ENCODE measurements at regions not wholly inside any gene's neighbourhood (a gene's known extent, or its start where the extent isn't known, plus 50 kb on each side); places are given as distances from the start of the nearest gene placed in this dataset.
"Not testable (repeated sequence)": the region's sequence is repeated elsewhere in the genome, so short reads cannot be mapped to it uniquely, and the experiment has no call there.

DNA sequence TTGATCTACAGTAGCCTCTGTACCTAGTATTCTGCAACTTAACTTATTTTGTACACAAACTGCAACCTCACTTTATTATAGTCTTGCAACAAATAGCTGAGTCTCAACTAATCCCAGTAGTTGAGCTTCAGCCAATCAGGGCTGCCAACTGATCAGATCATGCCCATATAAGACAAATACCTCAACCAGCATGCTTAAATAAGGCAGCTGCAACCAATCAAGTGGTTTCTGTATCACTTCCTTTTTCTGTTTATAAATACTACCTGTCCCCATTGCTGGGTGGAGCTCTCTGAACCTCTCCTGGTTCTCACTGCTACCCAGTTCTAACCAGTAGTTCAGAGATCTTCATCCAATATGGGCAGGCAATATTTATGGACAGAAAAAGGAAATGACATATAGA, 248.5 kb upstream of the FBXO33 start:
- DNase-seq (ENCODE audit: low read depth, low spot score) = no peak
- no peak overlapping the region for H3K27ac ChIP-seq

DNA sequence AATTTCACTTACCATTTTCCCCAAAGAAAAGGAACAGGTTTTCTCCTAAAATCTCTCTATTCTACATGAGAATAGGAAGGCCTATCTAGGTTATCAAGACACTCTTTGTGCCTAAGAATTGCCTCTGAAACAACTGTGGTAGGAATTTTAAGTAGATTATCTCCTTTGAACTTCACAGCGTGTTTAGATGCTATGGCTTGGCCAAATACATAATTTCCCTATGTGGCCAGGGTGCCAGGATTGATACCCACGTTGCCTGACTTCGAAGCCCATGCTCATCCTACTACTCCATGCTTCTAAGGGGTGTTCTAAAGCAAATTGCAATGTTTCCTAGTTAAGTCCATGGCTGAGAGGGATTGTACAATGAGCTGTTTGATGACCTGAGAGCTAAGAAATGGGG, 241.5 kb upstream of the FBXO33 start:
- H3K27ac ChIP-seq = no peak overlapping the region
- no peak for DNase-seq (ENCODE audit: low read depth, low spot score)

DNA sequence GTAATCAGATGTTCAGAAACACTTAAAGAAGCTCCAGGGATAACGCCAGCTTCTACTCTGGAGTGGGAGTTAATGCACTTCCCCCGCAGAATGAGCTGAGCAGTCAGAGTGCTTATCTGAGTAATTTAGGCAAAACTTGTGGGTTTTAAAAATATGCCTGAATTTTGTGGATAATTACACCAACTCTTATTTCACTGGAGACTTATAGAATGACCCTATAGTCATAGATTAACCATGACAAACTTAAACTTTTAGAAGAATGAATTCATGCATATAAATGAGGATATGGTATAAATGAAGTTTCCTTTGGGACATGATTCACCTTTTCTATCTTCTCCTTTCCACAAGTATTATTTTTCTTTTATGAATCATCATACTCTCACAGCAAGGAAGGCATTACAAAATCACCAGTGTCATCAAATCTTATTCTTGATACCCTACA, 241.1 kb upstream of the FBXO33 start:
- DNase-seq (ENCODE audit: low read depth, low spot score) = no peak
- H3K27ac ChIP-seq = no peak overlapping the region

DNA sequence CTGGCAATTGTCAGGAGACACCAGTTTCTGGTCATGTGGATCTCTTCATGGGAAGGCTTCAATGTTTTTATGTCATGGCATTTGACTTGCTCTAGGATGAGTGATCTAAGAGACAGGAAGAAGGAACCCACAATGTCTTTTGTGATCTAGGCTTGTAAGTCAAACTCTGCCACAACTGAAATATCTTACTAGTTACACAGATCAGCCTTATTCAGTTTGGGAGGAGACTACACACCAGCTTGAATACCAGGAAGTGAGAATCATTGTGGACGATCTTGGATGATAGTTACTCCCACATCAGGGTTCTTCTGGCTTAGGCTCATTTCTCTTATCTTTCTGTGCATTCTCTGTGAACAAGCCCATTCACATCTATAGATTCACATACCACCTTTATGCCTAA, 236.2 kb upstream of the FBXO33 start:
- peak; percentile 20 for DNase-seq (ENCODE audit: low read depth, low spot score)
- no peak overlapping the region for H3K27ac ChIP-seq

DNA sequence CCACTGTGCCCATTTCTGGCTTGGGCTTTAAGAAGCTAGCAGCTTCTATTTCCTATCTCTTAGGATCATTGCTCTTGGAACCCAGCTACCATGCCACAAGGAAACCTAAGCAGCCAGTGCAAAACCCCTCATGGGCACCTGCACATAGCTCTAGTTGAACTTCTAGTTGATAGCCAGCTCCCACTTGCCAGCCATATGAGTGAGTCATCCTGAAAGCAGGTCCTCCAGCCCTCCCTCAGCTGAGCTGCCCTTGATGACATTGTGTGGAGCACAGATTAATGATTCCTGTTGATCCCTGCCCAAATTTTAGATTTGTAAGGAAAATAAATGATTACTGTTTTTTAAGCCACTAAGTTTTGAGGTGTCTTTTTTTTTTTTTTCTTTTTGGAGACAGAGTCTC, 234.2 kb upstream of the FBXO33 start:
- DNase-seq (ENCODE audit: low read depth, low spot score) = no peak
- no peak overlapping the region for H3K27ac ChIP-seq

DNA sequence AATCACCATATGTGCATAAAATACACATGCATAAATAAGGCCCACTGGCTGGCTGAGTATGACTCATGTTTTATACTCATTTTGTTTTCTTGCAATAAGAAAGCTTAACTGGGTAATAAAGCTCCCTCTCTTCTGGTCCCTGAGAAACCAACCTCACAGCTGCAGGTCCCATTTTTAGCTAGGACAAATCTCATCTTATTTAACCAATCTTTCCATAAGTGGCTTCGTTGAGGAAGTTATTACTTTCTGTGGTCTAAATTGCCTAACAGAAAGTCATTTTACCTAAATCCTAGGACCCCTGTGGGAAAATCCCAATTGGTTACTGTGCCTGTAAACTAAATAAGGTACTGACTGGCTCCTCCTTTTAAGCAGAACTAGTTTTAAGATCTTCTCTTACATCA, 232.8 kb upstream of the FBXO33 start:
- H3K27ac ChIP-seq = no peak overlapping the region
- DNase-seq (ENCODE audit: low read depth, low spot score) = no peak

DNA sequence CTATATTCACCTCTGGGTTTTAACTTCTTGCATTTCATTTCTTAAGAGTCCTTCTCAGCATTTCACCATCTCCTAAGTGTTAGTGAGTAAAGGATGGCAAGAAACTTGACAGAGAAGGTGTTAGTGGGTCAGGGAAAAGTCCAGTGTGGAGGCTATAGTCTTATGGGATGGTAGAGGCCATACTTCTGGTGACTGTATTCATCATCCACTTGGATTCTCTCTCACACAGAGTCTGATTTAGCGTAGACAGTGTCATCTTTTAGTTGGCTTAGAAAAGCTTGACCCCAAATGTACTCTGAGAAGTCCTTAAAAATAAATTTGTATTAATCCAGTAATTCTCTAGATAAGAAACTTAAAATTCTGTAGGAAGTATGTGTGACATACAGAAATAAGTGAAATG, 232.4 kb upstream of the FBXO33 start:
- no peak overlapping the region for H3K27ac ChIP-seq
- DNase-seq (ENCODE audit: low read depth, low spot score) = no peak

DNA sequence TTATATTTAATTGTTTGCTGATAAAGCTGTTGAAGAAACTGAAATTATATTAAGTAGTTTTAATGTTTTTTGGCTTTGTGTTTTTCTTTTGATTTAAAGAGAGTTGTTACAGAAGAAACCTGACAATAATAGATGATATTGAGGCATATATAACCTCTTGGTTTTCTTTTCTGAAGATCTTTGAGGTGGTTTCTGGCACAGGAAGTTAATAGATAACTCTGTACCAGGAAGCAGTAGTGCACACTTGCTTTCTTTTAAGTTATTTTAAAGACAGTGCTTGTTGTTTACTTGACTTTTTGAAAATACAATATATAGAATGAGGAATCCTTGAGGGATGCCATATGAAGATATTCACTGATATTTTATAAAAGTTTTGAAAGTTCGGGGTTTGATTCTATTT, 209.0 kb upstream of the FBXO33 start:
- no peak for DNase-seq (ENCODE audit: low read depth, low spot score)

DNA sequence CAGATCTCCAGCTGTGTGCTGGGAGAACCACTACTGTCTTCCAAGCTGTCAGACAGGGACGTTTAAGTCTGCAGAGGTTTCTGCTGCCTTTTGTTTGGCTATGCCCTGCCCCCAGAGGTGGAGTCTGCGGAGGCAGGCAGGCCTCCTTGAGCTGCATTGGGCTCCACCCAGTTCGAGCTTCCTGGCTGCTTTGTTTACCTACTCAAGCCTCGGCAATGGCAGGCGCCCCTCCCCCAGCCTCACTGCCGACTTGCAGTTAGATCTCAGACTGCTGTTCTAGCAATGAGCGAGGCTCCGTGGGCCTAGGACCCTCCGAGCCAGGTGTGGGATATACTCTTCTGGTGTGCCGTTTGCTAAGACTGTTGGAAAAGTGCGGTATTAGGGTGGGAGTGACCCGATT, 206.8 kb upstream of the FBXO33 start:
- H3K27ac ChIP-seq; DNase-seq (ENCODE audit: low read depth, low spot score): not testable (repeated sequence)

More for the DNA sequence above, 209.0 kb upstream of the FBXO33 start:
- H3K27ac ChIP-seq = no peak overlapping the region

DNA sequence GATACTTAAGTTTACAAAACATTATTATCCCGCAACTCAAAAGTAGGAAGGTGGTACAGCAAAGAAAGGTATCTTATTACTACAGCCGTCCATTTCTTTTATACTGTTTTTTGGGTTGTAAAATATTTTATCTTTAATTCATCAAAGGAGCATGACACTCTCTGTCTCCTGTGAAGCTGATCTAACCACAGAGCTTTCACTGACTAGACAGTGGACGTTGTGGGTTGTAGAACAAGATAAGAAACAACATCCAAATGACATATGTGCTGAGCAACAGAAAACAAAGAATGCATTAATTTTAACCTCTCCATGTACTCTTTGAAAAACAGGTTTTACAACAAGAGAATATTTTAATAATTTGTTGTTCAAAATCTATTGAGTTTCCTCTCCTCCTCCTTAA, 195.9 kb upstream of the FBXO33 start:
- no peak overlapping the region for H3K27ac ChIP-seq
- no peak for DNase-seq (ENCODE audit: low read depth, low spot score)

DNA sequence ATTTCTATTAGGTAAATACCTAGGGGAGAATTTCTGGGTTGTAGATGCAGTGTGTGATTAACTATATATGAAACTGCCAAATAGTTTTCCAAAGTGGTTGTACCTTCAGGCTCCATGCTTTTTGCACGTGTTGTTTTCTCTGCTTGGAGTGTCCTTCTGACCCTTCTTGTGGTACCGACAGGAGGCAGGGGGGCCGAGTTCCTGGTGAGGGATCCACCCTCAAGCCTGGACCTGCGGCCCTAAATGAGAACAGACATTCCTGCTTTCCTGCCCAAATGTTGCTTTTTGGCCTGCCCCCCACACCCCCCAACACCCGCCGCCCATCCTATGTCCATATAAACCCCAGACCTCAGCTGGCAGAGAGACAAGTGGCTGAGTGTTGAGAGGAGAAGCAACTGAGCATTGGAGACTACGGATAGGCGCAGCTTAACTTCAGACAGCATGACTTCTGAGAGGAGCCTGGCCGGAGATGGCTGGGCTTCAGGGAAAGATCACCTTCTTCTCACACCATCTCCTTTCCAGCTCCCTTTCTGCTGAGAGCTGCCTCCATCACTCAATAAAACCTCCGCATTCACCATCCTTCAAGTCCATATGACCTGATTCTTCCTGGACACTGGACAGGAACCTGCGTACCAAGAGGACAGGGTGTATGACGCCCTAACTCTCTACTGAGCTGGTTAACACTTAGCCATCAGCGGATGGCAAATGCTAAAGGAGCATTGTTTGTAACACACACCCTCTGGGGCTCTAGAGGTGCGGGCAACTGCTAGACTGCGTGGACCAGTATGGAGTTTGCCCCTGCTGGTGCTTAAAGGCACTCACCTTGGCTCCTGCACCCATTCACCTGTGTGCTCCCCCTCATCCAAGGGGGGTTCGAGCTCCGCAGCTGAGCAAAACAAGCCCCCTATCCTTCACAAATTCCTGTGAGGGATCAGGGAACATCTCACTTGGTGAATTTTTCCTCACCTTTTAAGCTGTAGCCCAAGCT, 194.7 kb upstream of the FBXO33 start:
- DNase-seq (ENCODE audit: low read depth, low spot score) = no peak
- no peak overlapping the region for H3K27ac ChIP-seq

DNA sequence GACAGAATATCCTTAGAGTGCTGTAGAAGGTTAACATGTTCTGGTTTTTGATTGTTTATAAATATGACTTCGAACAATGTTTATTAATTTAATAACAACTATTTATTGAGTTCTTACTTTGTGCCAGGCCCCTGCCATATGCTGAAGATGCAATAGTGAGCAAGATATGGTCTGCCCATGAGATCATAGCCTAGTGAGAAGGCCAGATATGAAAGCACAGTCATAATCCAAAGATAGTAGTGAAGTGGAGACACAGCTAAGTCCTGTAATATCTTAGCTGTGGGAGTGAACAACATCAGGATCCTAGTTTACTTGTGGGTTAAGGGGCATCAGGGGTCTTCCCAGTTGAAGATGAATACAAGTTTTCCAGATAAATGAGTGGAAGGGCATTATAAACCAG, 189.4 kb upstream of the FBXO33 start:
- H3K27ac ChIP-seq = no peak overlapping the region
- DNase-seq (ENCODE audit: low read depth, low spot score) = no peak

DNA sequence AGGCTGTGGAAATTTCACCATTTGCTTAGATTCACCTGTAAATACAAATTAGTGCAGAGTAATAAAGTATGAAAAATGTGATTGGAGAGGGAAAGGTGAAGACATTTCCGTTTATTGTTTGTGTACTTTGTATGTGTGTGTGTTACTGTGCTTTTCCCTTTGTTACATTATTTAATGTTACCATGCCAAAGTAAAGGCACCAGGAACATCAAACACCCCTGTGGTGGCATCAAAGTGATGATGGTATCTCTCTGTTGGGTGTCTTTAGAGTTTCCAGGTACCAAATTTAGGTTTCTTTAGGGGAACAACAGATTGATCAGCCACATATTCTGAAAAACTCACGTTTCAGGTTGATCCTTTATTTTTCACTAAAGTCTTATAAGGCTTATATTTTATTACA, 189.0 kb upstream of the FBXO33 start:
- no peak overlapping the region for H3K27ac ChIP-seq
- no peak for DNase-seq (ENCODE audit: low read depth, low spot score)

DNA sequence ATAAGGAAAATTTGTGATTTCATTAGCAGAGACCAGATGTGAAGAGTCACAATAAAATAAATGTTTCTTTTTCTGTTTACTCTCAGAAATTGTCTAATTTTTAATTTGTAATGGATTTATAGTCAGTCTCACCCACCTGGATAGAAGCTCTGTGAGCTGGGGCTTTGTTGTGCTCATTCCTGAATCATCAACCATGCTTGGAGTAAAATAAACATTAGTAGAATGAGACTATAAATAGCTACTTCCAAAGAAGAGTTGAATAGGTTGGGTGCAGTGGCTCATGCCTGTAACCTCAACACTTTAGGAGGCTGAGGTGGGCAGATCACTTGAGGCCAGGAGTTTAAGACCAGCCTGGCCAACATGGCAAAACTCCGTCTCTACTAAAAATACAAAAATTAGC, 185.3 kb upstream of the FBXO33 start:
- DNase-seq (ENCODE audit: low read depth, low spot score) = no peak
- H3K27ac ChIP-seq = no peak overlapping the region

DNA sequence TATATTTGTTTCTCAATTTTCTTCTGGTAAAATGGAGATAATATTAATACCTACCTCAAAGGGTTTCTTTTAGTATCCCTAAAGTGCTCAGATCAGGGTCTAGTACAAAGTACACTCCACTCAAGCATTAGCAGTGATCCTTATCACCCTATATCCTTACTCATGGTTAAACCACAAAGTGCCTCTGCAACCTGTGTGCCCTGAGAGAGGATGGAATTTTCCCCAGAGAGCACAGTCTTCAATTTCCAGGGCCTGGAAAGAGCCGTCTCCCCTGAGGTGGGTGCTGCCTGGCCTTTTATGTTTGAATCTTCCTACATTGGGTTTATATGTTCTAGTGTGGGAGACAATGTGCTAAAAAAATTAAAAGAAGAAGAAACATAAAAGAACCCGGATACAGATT, 183.1 kb upstream of the FBXO33 start:
- no peak overlapping the region for H3K27ac ChIP-seq
- no peak for DNase-seq (ENCODE audit: low read depth, low spot score)

DNA sequence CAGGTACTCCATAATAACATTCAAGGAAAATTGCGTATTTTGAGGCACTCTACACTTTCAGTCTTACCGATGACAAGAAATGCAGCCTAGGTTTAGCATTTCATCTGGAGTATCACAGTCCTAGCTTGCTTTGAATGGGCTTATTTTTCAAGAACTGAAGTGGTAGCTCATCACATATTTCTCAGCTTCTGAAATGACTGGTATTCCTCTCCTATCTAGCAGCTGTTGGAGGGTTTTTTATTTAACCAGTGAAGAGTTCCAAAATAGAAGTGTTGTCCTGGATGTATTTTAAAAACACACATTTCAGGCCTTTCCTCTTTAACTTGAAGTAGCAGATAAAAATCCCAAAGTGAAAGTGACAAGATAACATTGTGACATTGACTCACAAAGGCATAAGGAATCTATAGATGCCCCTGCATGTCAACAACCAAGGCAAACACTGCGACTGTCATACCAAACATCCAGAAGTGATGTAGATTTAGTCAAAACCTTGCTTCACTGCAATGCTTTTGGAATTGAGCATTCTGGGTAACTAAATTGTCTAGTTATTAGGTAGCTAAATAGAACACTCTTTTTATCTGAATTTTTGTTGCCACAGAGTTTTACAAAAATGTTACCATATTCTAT, 182.2 kb upstream of the FBXO33 start:
- no peak overlapping the region for H3K27ac ChIP-seq
- DNase-seq (ENCODE audit: low read depth, low spot score) = no peak

DNA sequence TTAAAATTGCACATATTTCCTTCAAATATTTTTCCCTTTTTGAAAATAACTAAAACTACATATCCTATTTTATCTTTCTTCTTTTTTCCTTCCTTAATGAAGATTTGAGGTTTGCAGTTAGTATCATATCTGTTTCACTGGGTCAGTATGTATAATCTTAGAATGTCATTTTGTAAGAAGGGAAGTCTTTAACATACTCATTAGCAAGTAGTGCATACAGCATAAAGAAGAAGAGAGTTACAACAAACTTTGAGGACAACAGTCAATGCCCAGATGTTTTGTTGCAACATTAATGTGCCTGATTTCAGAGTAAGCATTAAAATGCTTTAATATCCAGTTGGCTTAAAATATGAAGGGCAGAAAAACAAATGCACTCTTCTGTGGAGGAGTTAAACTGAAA, 176.9 kb upstream of the FBXO33 start:
- no peak for DNase-seq (ENCODE audit: low read depth, low spot score)
- H3K27ac ChIP-seq = no peak overlapping the region

DNA sequence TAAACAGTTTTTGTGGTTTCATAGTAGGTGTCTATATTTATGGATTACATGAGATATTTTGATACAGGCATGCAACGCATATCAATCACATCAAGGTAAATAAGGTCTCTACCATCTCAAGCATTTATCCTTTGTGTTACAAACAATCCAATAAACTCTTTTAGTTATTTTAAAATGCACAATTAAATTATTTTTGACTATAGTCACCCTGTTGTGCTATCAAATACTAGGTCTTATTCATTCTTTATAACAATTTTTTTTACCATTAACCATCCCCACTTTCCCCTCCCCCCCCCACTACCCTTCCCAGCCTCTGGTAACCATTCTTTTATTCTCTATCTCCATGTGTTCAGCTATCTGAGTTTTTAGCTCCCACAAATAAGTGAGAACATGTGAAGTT, 175.7 kb upstream of the FBXO33 start:
- no peak for DNase-seq (ENCODE audit: low read depth, low spot score)
- H3K27ac ChIP-seq = no peak overlapping the region

DNA sequence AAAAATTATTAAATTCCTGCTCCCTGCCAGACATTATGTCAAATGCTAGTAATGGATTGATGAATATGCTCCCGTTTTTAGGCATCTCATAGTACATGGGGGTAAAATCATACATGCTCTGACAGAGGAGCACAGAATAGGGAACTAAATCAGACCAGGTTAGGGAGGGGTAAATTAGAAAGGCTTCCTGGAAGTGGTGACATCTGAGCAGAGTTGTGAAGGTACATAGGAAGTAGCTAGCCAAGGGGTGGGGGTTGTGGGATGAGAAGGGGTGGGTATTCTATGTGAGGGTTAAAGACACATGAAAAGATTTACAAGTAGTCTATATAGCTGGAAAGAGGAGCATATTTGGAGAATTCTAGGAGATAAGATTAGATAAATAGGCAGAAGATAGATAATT, 171.7 kb upstream of the FBXO33 start:
- DNase-seq (ENCODE audit: low read depth, low spot score) = no peak
- H3K27ac ChIP-seq = no peak overlapping the region

DNA sequence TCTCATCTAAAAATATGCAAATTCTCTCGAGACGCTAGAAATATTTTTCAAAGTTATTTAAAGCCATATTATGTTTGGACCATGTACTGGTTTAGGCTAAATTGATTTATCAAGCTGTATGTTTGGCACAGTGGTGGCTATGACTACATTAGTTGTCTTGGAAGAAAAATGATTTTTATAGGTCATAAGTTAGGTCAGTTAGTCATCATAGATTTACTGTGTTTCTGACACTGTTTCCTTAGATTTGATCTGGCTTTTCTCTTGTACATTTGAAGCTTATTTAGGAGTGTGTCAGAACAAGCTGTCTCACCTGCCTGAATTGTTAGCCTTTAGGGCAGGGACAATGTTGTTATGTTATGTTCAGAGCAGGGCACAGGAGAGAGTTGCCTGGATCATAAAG, 161.1 kb upstream of the FBXO33 start:
- H3K27ac ChIP-seq = no peak overlapping the region
- DNase-seq (ENCODE audit: low read depth, low spot score) = no peak

DNA sequence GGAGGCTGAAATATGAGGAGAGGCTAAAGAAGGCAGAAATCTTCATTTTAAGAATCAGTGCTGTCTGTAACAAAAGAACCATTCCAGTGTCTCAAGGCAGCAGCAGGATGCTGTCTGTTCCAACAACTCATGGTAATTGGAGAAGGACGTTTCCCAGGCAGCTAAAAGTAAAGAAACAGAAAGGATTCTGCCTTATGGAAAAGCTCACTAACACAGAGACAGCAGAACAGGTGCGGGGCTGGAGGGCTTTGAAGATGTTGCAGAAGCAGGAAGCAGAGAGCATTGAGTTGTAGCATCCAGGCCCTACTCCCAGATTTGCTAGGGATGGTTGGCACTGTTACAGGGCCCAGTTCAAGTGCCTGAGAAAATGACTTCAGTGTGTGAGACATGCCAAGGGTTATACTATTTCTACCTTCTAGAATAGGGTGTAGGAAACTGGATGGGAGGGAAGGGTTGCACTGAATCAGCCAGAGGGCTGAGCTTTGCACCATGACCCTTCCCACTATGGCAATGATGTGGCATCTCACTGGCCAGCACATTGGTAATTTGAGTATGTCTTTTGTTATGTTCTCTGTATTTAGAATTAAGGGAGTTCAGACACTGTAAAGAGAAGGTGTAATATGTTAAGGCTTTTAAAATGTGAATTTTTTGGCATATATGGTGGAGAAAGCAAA, 160.0 kb upstream of the FBXO33 start:
- H3K27ac ChIP-seq = no peak overlapping the region
- DNase-seq (ENCODE audit: low read depth, low spot score) = no peak
